ENCODE measurements at regions not wholly inside any gene's neighbourhood (a gene's known extent, or its start where the extent isn't known, plus 50 kb on each side); places are given as distances from the start of the nearest gene placed in this dataset.

DNA sequence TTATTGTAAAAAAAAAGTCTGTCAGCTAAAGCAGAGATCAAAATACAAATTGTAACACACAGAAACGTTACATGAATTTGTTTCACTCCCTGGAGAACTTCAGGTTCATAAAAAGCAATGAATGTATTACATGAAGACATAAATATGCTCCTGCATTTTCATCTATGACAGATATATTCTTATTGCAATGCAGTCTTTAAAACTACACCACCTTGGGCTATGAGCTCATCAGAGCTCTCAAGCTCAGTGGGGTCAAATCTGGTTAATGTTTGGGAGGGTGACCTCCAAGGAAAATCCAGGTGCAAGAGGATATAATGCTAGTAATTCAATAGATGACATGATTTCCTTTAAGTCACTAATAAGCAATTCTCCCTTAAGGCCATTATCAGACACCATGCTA lies 606.8 kb downstream of the EPHA3 start:
- TF ChIP-seq, protein P1, sequence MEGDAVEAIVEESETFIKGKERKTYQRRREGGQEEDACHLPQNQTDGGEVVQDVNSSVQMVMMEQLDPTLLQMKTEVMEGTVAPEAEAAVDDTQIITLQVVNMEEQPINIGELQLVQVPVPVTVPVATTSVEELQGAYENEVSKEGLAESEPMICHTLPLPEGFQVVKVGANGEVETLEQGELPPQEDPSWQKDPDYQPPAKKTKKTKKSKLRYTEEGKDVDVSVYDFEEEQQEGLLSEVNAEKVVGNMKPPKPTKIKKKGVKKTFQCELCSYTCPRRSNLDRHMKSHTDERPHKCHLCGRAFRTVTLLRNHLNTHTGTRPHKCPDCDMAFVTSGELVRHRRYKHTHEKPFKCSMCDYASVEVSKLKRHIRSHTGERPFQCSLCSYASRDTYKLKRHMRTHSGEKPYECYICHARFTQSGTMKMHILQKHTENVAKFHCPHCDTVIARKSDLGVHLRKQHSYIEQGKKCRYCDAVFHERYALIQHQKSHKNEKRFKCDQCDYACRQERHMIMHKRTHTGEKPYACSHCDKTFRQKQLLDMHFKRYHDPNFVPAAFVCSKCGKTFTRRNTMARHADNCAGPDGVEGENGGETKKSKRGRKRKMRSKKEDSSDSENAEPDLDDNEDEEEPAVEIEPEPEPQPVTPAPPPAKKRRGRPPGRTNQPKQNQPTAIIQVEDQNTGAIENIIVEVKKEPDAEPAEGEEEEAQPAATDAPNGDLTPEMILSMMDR (IDR thresholded peaks at IDR 0.05; ENCODE audit: poor library complexity) = no peak
- no peak for TF ChIP-seq EZH2phosphoT487 (IDR thresholded peaks at IDR 0.05; ENCODE audit: low read depth, severe bottlenecking, unreplicated experiment)
- no peak for TF ChIP-seq EZH2 (IDR thresholded peaks at IDR 0.05; ENCODE audit: borderline replicate concordance)

All from hepatocyte (in vitro differentiated cells).